NCI-H1092 (cell line): ENCODE measurements at regions not wholly inside any gene's neighbourhood (a gene's known extent, or its start where the extent isn't known, plus 50 kb on each side); places are given as distances from the start of the nearest gene placed in this dataset.

Source experiments
- DNase-seq: peaks from one replicate; lab custom pipeline; 2025; lab: John Stamatoyannopoulos, UW

DNA sequence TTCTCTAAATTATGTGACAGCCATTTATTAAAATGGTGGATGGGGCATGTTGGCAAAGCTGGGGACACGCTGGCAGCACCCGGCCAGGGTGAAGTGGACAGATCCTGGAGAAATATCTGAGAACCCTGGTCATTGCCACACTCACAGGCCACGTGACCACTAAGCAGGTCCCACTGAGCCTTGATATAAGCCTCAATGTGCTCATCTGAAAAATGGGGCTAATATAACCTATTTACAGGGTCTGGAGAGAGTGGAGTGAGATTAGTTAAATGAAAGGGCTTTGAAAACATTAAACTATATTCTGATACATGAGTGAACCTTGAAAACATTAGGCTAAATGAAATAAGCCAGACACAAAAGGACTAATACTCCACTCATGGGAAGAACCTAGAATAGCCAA is 108.9 kb downstream of the RBFOX3 start:
- DNase-seq: no peak

DNA sequence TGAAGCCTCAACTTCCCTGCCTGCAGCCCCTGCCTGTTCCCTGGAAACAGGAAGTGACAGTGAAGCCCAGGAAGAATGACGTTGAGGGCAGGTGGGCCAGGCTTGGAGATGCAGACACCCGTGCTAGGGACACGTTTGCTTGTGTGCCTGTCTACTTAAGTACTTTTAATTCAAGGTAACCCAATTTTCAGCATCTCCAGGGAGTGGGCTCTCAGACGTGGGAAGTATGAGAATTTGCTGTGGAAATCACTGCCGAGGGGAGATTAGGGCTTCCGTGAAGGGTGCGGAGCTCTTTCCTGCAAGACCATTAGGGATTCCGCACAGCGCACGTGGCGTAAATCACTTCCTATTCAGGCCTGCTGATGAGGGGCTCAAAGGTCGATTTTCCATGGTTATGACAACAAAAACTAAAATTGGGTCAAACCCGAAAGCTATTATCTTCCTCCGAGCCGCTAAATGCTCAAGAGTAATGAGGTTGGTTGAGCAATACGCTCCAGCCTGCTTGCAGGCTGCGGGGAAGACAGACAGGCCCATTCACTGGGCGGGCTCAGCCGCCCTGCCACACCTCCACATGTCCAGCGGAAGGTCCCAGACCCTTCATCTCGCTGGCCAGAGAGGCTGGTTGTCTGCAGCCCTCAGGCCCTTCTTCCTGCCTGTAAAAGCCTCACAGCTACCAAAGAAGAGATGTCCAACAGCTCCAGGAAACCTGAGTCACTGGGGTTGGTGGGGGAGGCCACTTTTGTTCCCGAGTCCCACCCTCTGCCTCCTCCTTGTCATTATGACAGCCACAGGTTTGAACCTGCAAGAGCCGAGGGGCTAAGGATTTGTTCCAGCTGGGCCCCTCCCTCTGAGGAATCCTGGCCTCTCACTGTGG is 109.9 kb downstream of the RBFOX3 start:
- no peak for DNase-seq

DNA sequence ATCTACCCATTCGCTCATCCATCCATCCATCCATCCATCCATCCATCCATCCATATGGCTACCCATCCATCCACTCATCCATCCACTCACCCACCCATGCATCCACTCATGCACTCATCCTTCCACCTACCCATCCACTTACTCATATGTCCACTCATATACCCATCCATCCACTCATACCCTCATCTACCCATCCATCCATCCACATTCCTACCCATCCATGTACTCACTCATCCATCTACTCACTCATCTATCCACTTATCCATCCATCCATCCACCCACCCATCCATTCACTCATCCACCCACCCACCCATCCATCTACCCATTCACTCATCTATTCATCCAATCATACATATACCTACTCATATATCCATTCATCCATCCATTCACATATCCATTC is 112.0 kb downstream of the RBFOX3 start:
- no peak for DNase-seq

- no peak for DNase-seq
Measured at GRCh38 chr17:79497777-79498348, 113.0 kb downstream of the RBFOX3 start.

- no peak for DNase-seq
Measured at GRCh38 chr17:79496422-79497005, 114.3 kb downstream of the RBFOX3 start.

DNA sequence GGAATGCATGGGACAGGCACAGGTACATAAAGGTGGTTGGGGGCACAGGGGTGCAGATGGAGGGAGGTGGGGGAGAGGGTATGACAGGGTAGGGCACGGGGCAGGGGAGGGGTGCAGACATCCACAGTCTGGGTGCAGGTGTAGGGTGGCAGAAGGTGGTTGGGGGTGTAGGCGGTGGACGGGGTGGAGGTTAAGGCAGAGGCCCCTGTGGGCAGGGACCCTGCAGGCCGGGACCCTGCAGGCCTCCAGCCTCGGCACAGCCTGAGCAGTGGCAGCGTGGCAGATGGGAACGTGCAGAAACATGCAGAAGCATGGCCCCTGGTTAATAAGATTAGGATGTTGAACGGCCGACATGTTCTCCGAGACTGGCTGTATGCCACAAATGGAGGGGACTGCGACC is 115.2 kb downstream of the RBFOX3 start:
- DNase-seq: no peak

GRCh38 chr17:79491006-79491405 is 119.8 kb downstream of the RBFOX3 start:
- DNase-seq: no peak

DNA sequence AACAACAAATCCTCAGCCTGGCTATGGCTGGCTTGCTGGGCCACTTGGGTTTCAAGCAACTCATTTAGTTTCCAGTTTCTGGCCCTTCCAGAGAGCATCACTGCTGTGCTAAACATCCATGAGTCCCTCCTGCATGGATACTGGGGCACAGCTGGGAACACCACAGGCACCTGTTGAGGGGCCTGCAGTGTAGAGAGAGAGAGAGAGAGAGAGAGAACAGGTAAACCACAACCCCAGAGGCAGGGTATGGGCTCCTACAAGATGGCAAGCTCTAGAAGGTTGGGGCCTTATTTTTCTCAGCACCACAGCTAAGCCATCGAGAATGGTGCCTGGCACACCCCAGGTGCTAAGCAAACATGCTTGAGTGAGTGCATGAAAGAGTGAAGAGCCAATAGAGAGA is 120.3 kb downstream of the RBFOX3 start:
- no peak for DNase-seq

DNA sequence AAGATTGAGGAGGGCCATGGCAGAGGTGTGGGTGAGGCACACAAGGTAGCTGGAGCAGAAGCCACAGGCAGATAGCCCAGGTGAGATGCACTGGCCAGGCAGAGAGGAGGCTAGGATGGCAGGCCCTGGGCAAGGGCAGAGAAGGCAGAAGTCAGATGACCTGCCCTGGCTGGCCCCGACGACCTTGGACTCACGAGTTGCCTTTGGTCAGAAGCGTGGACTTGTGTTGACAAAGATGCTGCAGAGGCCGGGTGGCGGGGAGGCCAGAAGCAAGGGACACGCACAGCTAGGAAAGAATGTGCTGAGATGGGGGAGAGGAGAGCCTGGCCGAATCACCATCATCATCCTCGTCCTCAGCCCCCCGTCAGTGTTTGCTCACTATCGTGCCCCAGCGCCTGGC is 123.7 kb downstream of the RBFOX3 start:
- no peak for DNase-seq

- DNase-seq: no peak
Measured at GRCh38 chr17:79485991-79486390, 124.9 kb downstream of the RBFOX3 start.

GRCh38 chr17:79485419-79485985 is 125.3 kb downstream of the RBFOX3 start:
- DNase-seq: no peak

DNA sequence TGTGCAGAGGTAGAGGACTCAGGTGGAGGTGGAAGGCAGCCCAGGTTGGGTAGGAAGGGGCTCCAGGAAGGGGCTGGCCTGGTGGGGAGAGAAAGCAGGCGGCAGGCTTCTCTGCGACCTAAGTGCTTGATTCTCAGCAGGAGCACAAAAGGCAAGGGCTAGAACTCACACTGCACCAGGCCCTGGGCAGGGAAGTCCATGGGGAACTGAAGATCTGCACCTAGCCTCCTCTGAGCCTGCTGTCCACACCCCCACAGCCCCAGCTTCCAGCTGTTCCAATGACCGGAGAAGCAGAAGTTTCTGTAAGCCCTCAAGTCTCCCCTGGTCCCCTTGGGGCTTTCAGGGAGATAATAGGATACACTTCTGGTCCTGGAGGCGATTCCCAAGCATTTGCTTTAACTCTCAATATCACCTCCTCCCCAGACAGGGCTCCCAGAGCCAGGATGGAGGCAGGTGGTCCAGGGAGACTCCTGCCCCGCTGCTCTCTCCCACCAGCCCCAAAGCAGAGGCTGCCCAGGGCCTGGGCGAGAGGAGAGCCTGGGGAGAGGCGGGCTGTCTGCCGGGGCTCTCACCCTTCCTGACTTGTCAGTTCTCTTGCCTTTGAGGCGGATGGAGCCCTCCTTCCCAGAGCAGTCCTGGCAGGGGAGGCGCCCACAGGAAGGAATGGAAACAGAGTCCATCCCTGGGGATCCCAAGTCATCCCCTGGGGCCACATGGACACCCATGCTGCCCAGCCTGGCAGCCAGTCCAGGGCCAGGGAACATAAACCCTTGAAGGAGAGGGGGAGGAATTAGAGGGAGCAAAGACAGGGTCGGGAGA is 126.0 kb downstream of the RBFOX3 start:
- DNase-seq: no peak

GRCh38 chr17:79483842-79484241 is 127.0 kb downstream of the RBFOX3 start:
- DNase-seq: no peak

- DNase-seq: no peak
Measured at GRCh38 chr17:79482727-79483521, 127.9 kb downstream of the RBFOX3 start.

DNA sequence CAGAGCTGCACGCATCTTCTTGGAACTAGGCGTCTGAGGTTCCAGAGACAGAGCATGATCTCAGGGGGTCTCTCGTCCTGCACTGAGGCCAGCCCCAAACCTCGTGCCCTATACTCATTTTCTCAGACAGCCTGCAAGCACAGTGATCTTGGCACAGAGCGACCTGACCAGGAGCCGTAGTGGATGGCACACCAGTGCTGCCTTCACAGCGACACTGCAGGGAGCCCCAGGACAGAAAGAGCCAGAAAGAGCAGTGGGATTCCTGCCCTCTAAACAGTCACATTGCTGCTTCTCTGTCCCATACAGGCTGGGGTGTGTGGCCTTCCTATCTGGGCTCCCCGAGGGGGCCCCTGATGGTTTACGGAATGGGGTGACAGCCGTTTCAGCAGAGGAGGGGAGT is 131.0 kb downstream of the RBFOX3 start:
- no peak for DNase-seq

DNA sequence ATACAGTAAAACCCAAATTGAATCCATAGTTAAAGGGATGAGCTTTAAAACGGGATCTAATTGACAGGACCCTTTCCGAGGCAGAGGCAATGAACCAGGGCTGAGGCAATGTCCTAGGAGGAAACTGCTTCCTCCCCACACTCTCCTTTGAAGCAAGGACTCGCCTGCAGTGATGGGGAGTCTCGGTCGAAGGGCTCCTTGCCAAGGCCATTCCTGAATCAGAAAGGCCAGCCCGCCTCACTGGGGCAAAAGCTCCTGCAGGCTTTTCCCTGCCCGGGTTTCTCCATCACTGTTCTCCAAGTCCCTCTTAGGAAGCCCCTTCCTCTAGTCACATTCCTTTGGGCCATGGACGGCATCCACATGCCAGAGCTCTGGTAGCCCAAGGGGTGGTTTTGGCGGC is 132.0 kb downstream of the RBFOX3 start:
- no peak for DNase-seq

DNA sequence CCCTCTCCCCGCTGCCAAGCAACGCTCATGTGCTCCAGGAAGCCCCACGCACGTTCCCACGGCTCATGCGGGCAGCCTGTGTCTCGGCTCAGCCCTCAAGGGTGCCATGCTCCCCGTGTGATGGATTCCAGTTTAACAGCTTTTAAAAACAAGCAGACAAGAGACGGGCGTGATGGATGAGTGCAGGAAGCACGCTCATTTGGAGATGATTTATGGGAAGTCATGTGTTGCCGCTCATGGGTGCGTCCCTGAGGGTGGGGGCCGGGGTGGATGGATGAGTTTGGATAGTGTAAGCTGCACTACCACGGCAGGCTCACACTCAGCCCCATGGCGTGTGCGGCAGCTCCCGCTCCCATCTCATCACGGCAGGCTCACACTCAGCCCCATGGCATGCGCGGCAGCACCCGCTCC is 132.8 kb downstream of the RBFOX3 start:
- no peak for DNase-seq

DNA sequence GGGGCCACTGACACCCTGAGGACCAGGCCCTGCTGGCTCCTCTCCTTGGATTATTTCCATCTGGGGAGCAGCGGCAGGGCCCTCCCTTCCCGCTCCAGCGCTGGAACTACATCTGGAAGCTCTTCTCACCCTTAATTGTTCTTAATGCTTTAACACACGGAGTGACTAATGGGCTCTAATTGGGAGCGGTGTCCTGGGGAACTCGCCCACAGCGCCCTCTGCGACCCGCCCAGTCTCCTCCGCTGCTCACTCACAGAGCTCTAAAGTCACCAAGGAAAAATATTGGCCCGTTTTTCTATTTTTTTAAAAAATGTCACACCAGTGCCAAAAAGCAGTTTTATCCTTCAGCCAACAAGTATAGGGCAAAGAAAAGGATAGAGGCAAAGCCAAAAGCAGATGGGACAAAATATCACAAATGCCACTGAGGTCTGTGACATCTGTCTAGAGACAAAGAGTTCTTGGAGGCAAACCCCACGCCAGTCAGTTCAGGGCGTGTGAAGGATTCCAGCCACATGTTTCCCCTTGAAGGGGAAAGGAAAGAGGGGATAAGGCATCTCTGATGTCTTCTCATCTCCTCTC is 134.7 kb downstream of the RBFOX3 start:
- DNase-seq: no peak

GRCh38 chr17:79473876-79474440 is 136.9 kb downstream of the RBFOX3 start:
- DNase-seq: no peak

GRCh38 chr17:79473111-79473875 is 137.6 kb downstream of the RBFOX3 start:
- no peak for DNase-seq
